Heart left ventricle (tissue), 16 donors: ENCODE measurements at regions not wholly inside any gene's neighbourhood (a gene's known extent, or its start where the extent isn't known, plus 50 kb on each side); places are given as distances from the start of the nearest gene placed in this dataset.

Experiments used
- ATAC-seq, 4 donors: fragments of 200-7000 bp; cut with Tn5 transposase; one replicate each; pipeline ENCODE4 v1.9.1; 2020 to 2022; ENCODE audit warnings: moderate library complexity in 4 of 4, mild to moderate bottlenecking in 3 of 4, moderate number of reproducible peaks in 1 of 4
- DNase-seq, 5 donors: peaks; one replicate each; pipeline ENCODE4 v3.0.0-alpha.2; 2020
- H3K27ac ChIP-seq, 12 donors: fragments of 200-600 bp; sonication (generic) in 4 of 12; one replicate each; pipeline versions ENCODE4 v1.5.0 to v1.8.0; 2016 to 2022; ENCODE audit warnings: mild to moderate bottlenecking in 2 of 12
- H3K27me3 ChIP-seq, 9 donors: fragments of 200-600 bp; sonication (generic) in 2 of 9; one replicate each; pipeline versions ENCODE4 v1.5.1 to v1.8.0; 2016 to 2022; ENCODE audit warnings: mild to moderate bottlenecking in 3 of 9
- H3K36me3 ChIP-seq, 9 donors: fragments of 200-600 bp; sonication (generic) in 2 of 9; one replicate each; pipeline versions ENCODE4 v1.5.0 to v1.8.0; 2018 to 2022; ENCODE audit warnings: mild to moderate bottlenecking in 2 of 9
- H3K4me1 ChIP-seq, 12 donors: fragments of 200-600 bp; sonication (generic) in 4 of 12; one replicate each; pipeline versions ENCODE4 v1.5.0 to v1.8.0; 2016 to 2022; ENCODE audit warnings: mild to moderate bottlenecking in 3 of 12
- H3K4me3 ChIP-seq, 12 donors: fragments of 200-600 bp; sonication (generic) in 4 of 12; one replicate each; pipeline versions ENCODE4 v1.5.0 to v1.8.0; 2017 to 2022; ENCODE audit warnings: mild to moderate bottlenecking in 9 of 12, moderate library complexity in 4 of 12
- H3K9me3 ChIP-seq, 12 donors: fragments of 200-600 bp; sonication (generic) in 4 of 12; one replicate each; pipeline versions ENCODE4 v1.5.0 to v1.8.0; 2016 to 2022; ENCODE audit warnings: mild to moderate bottlenecking in 1 of 12
- POLR2A ChIP-seq, 2 donors: fragments of 450-650 bp; IDR thresholded peaks; one replicate each; pipeline ENCODE4 v1.6.1; 2017; ENCODE audit warnings: antibody characterized with exemption in 2 of 2, mild to moderate bottlenecking in 2 of 2, moderate library complexity in 2 of 2
- WGBS, 4 donors: extraction: QIAGEN DNeasy Blood & Tissue Kit in 2 of 4; methylation state at CpG; one replicate each; pipeline versions ENCODE4 v1.1.5 to v1.1.7; 2013 to 2018; 5-methylcytosine and 5-hydroxymethylcytosine counted together
- intact Hi-C, 10 donors: fragments of 100-400 bp; cut with DNase I; formaldehyde crosslinking; loops; one replicate each; pipeline versions ENCODE4 v1.11.1 to v1.14.2; 2022
- TF ChIP-seq, protein P1 (sequence below), 12 donors: fragments of 200-600 bp; sonication (generic) in 4 of 12; IDR thresholded peaks; one replicate each; pipeline versions ENCODE4 v1.5.0 to v1.8.0; 2018 to 2022; ENCODE audit warnings: antibody characterized with exemption in 12 of 12, mild to moderate bottlenecking in 5 of 12
- donor health status: ischemic (EF 13 %, LVEDD 7.1; RV severe dilation, severe dysfunction).
- donor health status: healthy with polysubstance abuse.
- donor health status: DM: no; HTN: yes; CAD: no.
- donor health status: DM: no; HTN: no; CAD: no.
- donor health status: ischemic (EF 25% LVEDD 6.9; RV normal size, moderate dysfunction).
- donor health status: ischemic (EF 25% LVEDD 5.7; RV mildly dilated, moderate dysfunction).
- donor health status: healthy.
- donor health status: DM: yes; HTN: yes; CAD: no.
- donor health status: ischemic (EF 35%, LVEDD 5.7; RV mildly dilated, moderate dysfunction).
- donor health status: nonischemic (EF 11% LVEDD 7.7; RV severe dilation, severe dysfunction).
- donor health status: DM: yes; HTN: yes; CAD: no.
- donor health status: PGD.
- donor health status: ischemic (EF 29% LVEDD 5.4; RV normal size, mild dysfunction).
- donor health status: nonischemic (EF 23%, LVEDD 6.1; RV moderate dilation, normal function).

DNA sequence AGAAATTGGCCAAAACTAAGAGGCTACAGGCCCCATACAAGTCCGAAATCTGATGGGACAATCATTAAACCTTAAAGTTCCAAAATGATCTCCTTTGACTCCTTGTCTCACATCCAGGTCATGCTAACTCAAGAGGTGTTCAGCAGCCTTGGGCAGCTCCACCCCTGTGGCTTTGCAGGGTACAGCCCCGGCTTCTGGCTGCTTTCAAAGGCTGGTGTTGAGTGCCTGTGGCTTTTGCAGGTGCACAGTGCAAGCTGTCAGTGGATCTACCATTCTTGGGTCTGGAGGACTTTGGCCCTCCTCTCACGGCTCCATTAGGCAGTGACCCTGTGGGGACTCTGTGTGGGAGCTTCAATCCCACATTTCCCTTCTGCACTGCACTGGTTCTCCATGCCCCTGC lies 329.1 kb upstream of the MAD2L1 start:
- ATAC-seq (no peak), DNase-seq (no peak)
- intact Hi-C loops, result no loop called here
- no peak overlapping the region for H3K27ac ChIP-seq
- H3K27me3 ChIP-seq, result no peaks in the 10 kb centered on the region
- WGBS, 4 donors, result 73 to 85% (median 81%) methylated on average over 3 of the region's 3 CpGs
- H3K4me1 ChIP-seq, result no peaks in the 10 kb centered on the region
- TF ChIP-seq, protein P1, sequence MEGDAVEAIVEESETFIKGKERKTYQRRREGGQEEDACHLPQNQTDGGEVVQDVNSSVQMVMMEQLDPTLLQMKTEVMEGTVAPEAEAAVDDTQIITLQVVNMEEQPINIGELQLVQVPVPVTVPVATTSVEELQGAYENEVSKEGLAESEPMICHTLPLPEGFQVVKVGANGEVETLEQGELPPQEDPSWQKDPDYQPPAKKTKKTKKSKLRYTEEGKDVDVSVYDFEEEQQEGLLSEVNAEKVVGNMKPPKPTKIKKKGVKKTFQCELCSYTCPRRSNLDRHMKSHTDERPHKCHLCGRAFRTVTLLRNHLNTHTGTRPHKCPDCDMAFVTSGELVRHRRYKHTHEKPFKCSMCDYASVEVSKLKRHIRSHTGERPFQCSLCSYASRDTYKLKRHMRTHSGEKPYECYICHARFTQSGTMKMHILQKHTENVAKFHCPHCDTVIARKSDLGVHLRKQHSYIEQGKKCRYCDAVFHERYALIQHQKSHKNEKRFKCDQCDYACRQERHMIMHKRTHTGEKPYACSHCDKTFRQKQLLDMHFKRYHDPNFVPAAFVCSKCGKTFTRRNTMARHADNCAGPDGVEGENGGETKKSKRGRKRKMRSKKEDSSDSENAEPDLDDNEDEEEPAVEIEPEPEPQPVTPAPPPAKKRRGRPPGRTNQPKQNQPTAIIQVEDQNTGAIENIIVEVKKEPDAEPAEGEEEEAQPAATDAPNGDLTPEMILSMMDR (IDR thresholded peaks at IDR 0.05), result no peak
- TF ChIP-seq POLR2A (IDR thresholded peaks at IDR 0.05), result no peak
- no peak overlapping the region for H3K4me3 ChIP-seq
- no peaks in the 10 kb centered on the region for H3K9me3 ChIP-seq
- H3K36me3 ChIP-seq, result no peaks in the 10 kb centered on the region

- H3K4me3 ChIP-seq, result no peak overlapping the region
- H3K4me1 ChIP-seq, result no peaks in the 10 kb centered on the region
- intact Hi-C loops, result no loop called here
- no peak for ATAC-seq
- no peaks in the 10 kb centered on the region for H3K9me3 ChIP-seq
- DNase-seq, result no peak
- no peaks in the 10 kb centered on the region for H3K27me3 ChIP-seq
- H3K27ac ChIP-seq, result no peak overlapping the region
- no peaks in the 10 kb centered on the region for H3K36me3 ChIP-seq
- TF ChIP-seq, protein P1 (IDR thresholded peaks at IDR 0.05), result no peak
- no peak for TF ChIP-seq POLR2A (IDR thresholded peaks at IDR 0.05)
Measured at GRCh38 chr4:120355881-120356280, 289.2 kb upstream of the MAD2L1 start.

GRCh38 chr4:120354381-120354780 lies 287.7 kb upstream of the MAD2L1 start:
- Histone ChIP-seq H3K4me3 (no peak overlapping the region), H3K27me3 (no peaks in the 10 kb centered on the region), H3K27ac (no peak overlapping the region), H3K9me3 (no peaks in the 10 kb centered on the region), H3K36me3 (no peaks in the 10 kb centered on the region), H3K4me1 (no peaks in the 10 kb centered on the region)
- ATAC-seq (no peak), DNase-seq (no peak)
- intact Hi-C loops, result no loop called here
- WGBS, 4 donors, result 50 to 64% (median 58%) methylated on average over 1 of the region's 1 CpG
- no peak for TF ChIP-seq POLR2A (IDR thresholded peaks at IDR 0.05)
- TF ChIP-seq, protein P1 (IDR thresholded peaks at IDR 0.05), result no peak

DNA sequence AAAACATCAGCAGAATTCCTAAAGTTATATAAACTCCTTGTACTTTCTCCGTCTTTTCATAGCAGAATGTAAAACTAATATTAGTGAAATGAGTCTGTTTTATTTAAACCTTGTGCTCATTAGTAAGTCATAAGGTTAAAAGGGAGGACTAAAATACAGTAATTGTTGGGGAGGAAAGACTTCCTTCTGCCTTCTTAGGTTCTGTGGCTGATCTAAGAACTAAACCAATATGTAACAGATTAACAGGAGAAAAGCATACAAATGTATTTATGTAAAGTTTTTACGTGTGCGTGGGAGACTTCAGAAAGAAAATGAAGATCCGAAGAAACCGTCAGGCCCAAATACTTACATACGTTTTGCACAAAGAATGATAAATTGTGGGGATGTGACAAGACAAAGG lies 286.6 kb upstream of the MAD2L1 start:
- 86 to 90% (median 87%) methylated on average over 6 of the region's 6 CpGs for WGBS, 4 donors
- H3K36me3 ChIP-seq, result no peaks in the 10 kb centered on the region
- ATAC-seq (no peak), DNase-seq (no peak)
- intact Hi-C loops, result no loop called here
- H3K4me3 ChIP-seq, result no peak overlapping the region
- H3K27ac ChIP-seq, result no peak overlapping the region
- no peaks in the 10 kb centered on the region for H3K4me1 ChIP-seq
- H3K27me3 ChIP-seq, result no peaks in the 10 kb centered on the region
- H3K9me3 ChIP-seq, result no peaks in the 10 kb centered on the region
- TF ChIP-seq, protein P1 (IDR thresholded peaks at IDR 0.05), result no peak
- no peak for TF ChIP-seq POLR2A (IDR thresholded peaks at IDR 0.05)
